ENCODE measurements at regions not wholly inside any gene's neighbourhood (a gene's known extent, or its start where the extent isn't known, plus 50 kb on each side); places are given as distances from the start of the nearest gene placed in this dataset.
A peak's percentile ranks its signal among the peaks of the same experiment; 100 is the strongest.

DNA sequence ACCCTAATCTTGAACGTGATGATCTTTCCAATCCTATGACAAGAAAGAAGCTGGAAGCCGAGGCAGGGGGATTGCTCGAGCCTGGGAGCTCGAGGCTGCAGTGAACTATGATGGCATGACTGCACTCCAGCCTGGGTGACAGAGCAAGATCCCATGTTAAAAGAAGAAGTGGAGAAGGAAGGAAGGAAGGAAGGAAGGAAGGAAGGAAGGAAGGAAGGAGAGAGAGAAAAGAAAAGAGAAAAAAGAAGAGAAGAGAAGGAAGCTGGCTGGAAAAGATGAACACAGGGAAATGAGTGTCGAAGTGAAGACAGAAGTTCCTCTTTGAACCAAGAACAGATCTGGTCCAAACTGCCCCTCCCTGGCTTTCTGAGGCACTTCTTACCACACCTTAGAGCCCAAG lies 100.5 kb upstream of the PRNP start:
- H3K4me3 Mint-ChIP-seq, result no peak overlapping the region
- H3K9me3 Mint-ChIP-seq, result no peaks in the 10 kb centered on the region
- intact Hi-C loops (cut with micrococcal nuclease), result no loop called here
- no peaks in the 10 kb centered on the region for H3K4me1 Mint-ChIP-seq
- no peaks in the 10 kb centered on the region for H3K36me3 Mint-ChIP-seq (ENCODE audit: low read depth)
- DNase-seq, result no peak
- peaks cover 16% of the 10 kb centered on the region for H3K27me3 Mint-ChIP-seq
- H3K27ac Mint-ChIP-seq, result no peak overlapping the region

DNA sequence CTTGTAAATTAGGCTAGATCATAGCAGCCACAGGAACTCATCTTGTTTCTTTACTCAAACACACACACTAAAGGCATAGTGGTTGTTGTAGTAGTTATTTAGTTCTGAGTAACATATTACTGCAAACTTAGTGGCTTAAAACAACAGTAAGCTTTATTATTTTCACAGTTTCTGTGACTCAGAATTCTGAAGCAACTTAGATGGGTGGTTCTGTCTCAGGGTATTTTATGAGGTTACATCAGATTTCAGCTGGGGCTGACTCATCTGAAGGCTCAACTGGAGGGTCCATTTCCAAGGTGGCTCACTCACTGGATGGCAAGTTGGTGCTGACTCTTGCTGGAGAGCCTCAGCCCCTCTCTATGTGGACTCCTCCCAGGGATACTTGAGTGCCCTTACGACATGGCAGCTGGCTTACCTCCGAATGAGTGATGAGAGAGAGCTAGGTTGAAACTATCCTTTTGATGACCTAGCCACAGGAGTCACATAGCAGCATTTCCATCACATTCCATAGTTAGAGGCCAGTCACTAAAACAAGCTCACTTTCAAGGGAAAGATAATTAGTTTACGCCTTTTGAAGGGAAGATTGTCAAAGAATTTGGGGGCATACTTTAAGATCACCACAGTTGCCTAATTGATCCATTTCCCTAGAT lies 101.0 kb upstream of the PRNP start:
- Mint-ChIP-seq H3K9me3 (no peaks in the 10 kb centered on the region), H3K36me3 (ENCODE audit: low read depth) (no peaks in the 10 kb centered on the region), H3K27ac (no peak overlapping the region), H3K4me1 (no peaks in the 10 kb centered on the region), H3K4me3 (no peak overlapping the region), H3K27me3 (peaks cover 15% of the 10 kb centered on the region)
- intact Hi-C loops (cut with micrococcal nuclease), result no loop called here
- DNase-seq, result no peak

DNA sequence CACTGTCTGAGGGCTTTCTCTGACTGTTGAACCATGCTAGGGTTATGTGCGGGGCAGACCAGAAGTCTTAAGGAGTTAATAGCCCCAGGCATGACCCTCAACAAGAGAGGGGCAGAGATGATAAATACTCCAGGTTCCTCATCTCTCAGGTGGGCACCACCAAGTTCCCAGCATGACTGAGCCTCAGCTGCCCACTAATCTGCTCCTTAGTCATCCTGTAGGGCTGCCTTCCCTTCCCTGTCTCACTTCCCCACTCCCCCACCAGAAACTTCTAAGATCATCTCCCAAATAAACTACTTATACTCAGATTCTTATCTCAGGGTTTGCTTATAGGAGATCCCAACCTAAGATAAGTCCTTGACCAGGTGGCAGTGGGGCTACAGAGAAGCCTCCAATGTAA lies 101.7 kb upstream of the PRNP start:
- intact Hi-C loops (cut with micrococcal nuclease), result no loop called here
- H3K4me3 Mint-ChIP-seq, result no peak overlapping the region
- no peak for DNase-seq
- peaks cover 18% of the 10 kb centered on the region for H3K27me3 Mint-ChIP-seq
- H3K27ac Mint-ChIP-seq, result no peak overlapping the region
- no peaks in the 10 kb centered on the region for H3K9me3 Mint-ChIP-seq
- no peaks in the 10 kb centered on the region for H3K4me1 Mint-ChIP-seq
- no peaks in the 10 kb centered on the region for H3K36me3 Mint-ChIP-seq (ENCODE audit: low read depth)

DNA sequence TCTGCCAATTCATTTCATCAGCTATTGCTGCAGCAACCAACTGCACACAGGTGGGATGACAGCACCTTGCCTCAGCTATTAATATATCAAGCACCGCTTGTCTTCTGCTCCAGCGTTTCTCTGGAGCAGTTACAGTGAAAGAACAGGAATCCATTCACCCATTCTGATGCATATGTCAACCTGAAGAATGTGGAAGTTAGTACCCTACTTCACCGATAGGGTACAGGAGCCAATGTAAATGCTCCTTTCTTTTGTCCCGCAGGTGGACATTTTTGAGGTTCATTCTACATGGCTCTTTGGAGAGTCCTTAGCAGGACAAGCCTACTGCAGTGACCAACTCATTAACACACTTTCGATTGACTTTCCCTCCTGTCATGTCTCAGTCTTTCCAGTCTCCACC lies 104.4 kb upstream of the PRNP start:
- Mint-ChIP-seq H3K27ac (no peak overlapping the region), H3K4me3 (no peak overlapping the region), H3K27me3 (peaks cover 36% of the 10 kb centered on the region), H3K4me1 (no peaks in the 10 kb centered on the region), H3K36me3 (ENCODE audit: low read depth) (no peaks in the 10 kb centered on the region), H3K9me3 (no peaks in the 10 kb centered on the region)
- no peak for DNase-seq
- intact Hi-C loops (cut with micrococcal nuclease), result no loop called here

DNA sequence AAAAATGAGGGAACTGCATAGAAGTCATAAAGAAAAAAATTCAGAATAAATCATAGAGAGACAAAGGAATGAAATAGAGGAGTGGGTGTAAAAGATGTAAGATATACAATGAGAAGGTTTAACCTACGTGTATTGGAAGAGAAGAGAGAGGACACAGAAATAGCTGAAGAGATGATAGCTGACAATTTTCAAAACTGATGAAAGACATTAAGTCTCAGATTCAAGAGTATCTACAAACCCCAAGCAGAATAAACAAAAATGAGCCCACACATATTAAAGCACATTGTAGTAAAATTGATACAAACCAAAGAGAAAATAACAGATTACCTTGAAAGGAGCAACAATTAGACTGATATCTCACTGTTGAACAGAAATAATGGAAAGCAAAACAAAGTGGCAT lies 107.9 kb upstream of the PRNP start:
- no peaks in the 10 kb centered on the region for H3K36me3 Mint-ChIP-seq (ENCODE audit: low read depth)
- H3K4me3 Mint-ChIP-seq, result no peak overlapping the region
- peaks cover 1% of the 10 kb centered on the region for H3K4me1 Mint-ChIP-seq
- H3K9me3 Mint-ChIP-seq, result no peaks in the 10 kb centered on the region
- no peak for DNase-seq
- no peak overlapping the region for H3K27ac Mint-ChIP-seq
- intact Hi-C loops (cut with micrococcal nuclease), result no loop called here
- H3K27me3 Mint-ChIP-seq, result peaks cover 42% of the 10 kb centered on the region

DNA sequence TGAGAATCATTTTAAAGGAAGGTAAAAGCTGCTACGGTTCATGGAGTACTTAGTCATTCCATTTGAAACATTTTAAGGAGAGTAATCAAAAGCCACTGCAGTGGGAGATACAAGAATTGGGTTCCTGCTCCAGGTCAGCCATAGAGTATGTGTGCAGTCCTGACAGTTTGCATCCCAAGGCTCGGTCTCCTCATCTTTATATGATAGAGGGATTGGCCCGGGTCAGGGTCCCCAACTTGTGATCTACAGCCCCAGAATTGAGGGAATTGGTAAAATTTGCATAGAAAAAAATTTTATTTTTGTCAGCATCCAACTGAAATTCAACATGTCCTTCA lies 111.9 kb upstream of the PRNP start:
- Mint-ChIP-seq H3K9me3 (no peaks in the 10 kb centered on the region), H3K4me1 (peaks cover 1% of the 10 kb centered on the region), H3K27me3 (peaks cover 37% of the 10 kb centered on the region), H3K36me3 (ENCODE audit: low read depth) (no peaks in the 10 kb centered on the region), H3K4me3 (no peak overlapping the region), H3K27ac (no peak overlapping the region)
- intact Hi-C loops (cut with micrococcal nuclease), result no loop called here
- peak; percentile 43 for DNase-seq

DNA sequence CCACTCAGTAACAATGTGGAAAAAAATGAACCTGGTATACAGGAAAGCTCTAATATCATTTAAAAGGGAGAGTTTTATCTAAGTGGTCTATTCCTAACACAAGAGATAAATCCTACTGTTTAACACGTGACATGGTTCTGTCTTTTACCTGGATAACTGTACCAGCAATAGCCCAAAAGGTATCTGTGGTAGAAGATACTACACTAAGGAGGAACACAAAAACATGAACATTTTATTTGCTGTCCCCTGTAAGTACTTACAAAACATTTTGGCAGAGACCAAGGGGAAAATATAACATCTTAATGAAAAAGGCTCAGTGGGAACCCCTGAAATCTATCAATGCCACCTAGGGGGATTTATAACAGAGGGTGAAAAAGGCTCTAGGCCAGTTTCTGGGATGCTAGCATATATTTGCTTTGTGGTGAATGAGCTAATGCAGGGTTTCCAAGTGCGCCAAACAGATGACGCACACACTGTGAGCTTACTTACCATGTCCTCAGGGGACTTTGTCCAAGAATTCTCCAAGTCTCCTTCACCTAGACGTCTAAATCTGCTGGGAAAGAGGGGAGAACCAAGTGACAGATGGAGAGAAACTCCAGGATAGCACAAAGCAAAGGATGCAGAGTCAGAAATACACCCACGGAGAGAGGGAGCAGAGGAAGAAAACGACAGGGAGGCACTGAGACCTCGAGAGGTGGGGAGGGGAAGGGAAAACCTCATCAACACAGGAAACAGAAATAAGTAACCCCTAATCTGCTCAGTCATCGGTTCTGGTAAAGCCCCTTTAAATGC lies 112.5 kb upstream of the PRNP start:
- H3K27me3 Mint-ChIP-seq, result peaks cover 35% of the 10 kb centered on the region
- H3K4me1 Mint-ChIP-seq, result peaks cover 1% of the 10 kb centered on the region
- H3K27ac Mint-ChIP-seq, result no peak overlapping the region
- no peaks in the 10 kb centered on the region for H3K9me3 Mint-ChIP-seq
- H3K36me3 Mint-ChIP-seq (ENCODE audit: low read depth), result no peaks in the 10 kb centered on the region
- DNase-seq, result peak; percentile 44
- intact Hi-C loops (cut with micrococcal nuclease), result no loop called here
- no peak overlapping the region for H3K4me3 Mint-ChIP-seq

DNA sequence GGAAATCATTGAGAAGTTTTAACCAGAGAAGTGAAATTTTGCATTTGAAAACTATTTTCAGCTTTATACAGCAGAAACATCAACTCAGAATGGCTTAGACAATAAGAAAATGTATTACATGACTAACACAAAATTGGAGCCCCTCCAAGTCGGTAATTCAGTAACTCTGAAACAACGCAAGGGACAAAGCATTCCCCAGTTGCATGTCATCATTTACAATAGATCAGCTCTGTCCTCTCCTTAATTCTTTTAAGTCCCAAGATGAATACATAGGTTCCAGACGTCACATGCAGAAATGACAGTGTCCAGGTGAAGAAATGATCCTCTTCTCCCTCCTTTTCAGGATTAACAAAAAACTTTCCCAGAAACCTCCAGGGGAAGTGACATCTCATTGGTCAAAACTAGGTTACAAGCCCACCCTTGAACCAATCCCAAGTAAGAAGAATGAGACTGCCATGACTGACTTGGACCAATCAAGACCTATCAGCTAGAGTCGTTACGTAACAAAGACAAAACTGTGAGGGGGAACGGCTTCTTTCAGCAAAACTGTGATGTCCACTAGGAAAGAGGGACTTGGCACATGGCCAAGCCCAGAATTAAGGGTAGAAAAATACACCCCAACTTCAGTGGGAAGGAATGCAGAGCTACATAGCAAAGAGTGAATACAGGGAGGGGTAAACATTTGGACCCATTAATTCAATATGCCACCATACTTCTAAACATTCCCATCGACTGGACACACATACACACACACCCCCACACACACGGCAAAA lies 114.3 kb upstream of the PRNP start:
- Mint-ChIP-seq H3K4me3 (no peak overlapping the region), H3K27me3 (peaks cover 18% of the 10 kb centered on the region), H3K36me3 (ENCODE audit: low read depth) (no peaks in the 10 kb centered on the region), H3K27ac (no peak overlapping the region), H3K4me1 (peaks cover 1% of the 10 kb centered on the region), H3K9me3 (no peaks in the 10 kb centered on the region)
- intact Hi-C loops (cut with micrococcal nuclease), result no loop called here
- DNase-seq, result no peak

DNA sequence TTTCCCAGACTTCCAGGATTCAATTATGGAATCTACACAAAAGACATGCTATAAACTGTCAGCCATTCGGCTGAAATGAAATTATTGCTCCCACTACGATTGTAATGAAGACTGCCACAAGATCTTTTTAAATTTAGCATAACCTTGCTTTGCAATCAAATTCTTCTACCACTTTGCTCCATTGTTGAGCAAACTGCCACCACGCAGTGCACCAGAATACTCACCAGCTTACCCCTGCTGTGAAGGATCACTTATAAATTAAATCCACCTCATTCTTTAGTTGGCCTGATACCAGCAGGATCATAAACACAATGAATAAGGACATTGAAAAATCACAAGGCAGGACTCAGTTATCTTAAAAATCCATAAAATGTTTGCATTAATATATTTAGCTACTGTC lies 116.4 kb upstream of the PRNP start:
- intact Hi-C loops (cut with micrococcal nuclease), result no loop called here
- Mint-ChIP-seq H3K4me3 (no peak overlapping the region), H3K27me3 (peaks cover 12% of the 10 kb centered on the region), H3K9me3 (no peaks in the 10 kb centered on the region), H3K27ac (no peak overlapping the region), H3K4me1 (peaks cover 1% of the 10 kb centered on the region), H3K36me3 (ENCODE audit: low read depth) (no peaks in the 10 kb centered on the region)
- no peak for DNase-seq

DNA sequence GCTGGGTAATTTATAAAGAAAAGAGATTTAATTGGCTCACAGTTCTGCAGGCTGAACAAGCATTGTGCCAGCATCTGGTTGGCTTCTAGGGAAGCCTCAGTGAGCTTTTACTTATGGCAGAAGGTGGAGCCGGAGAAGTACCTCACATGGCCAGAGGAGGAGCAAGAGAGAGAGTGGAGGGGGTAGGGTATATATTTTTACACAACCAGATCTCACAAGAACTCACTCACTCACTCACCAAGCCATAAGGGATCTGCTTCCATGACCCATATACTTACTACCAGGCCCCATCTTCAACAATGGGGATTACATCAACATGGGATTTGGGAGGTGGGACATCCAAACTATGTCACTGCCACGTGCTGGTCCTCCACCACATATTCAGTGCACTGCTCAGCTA lies 117.2 kb upstream of the PRNP start:
- peaks cover 17% of the 10 kb centered on the region for H3K27me3 Mint-ChIP-seq
- H3K27ac Mint-ChIP-seq, result no peak overlapping the region
- intact Hi-C loops (cut with micrococcal nuclease), result no loop called here
- DNase-seq, result peak; percentile 52
- no peaks in the 10 kb centered on the region for H3K36me3 Mint-ChIP-seq (ENCODE audit: low read depth)
- peaks cover 4% of the 10 kb centered on the region for H3K9me3 Mint-ChIP-seq
- no peak overlapping the region for H3K4me3 Mint-ChIP-seq
- H3K4me1 Mint-ChIP-seq, result peaks cover 1% of the 10 kb centered on the region

DNA sequence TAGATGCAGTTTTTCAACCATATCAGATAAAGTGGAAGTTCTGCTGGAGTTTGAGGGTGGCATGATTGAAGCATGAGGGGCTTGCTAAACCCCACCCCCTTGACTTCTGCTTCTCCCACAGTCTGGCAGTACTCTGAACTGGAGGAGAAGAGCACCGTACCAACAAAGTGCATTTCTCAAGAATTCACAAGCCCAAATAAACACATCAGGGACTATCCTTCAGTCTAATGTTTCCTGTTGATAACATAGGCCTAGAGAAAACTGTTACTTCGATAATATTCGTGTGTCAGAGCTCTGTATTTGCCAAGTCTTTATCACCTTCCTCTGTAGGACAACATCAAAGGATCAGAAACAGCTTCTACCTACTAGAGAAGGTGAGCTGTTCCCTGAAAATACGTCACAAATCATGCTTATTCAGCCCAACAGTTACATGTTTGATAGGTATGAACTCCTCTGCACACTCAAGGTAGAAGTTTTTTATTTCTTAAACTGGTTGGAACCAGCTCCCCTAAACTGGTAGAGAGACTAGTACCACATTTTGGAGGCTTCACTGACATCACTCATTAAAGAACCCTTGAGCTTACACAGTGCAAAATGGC lies 117.8 kb upstream of the PRNP start:
- H3K36me3 Mint-ChIP-seq (ENCODE audit: low read depth), result no peaks in the 10 kb centered on the region
- H3K27ac Mint-ChIP-seq, result no peak overlapping the region
- H3K4me1 Mint-ChIP-seq, result no peaks in the 10 kb centered on the region
- peaks cover 8% of the 10 kb centered on the region for H3K9me3 Mint-ChIP-seq
- intact Hi-C loops (cut with micrococcal nuclease), result no loop called here
- no peak for DNase-seq
- peaks cover 19% of the 10 kb centered on the region for H3K27me3 Mint-ChIP-seq
- no peak overlapping the region for H3K4me3 Mint-ChIP-seq

DNA sequence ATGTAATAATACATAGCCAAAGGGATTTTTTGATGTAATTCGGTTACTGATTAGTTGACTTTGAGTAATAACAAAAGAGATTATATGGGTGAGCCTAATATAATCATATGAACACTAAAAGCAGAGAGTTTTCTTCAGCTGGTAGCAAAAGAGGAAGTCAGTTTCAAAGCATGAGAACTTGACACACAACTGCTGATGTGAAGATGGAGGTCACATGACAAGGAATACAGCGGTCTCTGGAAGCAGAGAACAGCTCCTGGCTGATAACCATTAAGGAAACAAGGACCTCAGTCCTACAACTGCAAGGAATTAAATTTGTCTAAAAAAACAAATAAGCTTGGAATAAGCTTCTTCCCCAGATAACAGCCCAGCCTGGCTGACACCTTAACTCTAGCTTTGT lies 119.1 kb upstream of the PRNP start:
- Mint-ChIP-seq H3K9me3 (peaks cover 8% of the 10 kb centered on the region), H3K27me3 (peaks cover 18% of the 10 kb centered on the region), H3K4me1 (no peaks in the 10 kb centered on the region), H3K4me3 (no peak overlapping the region), H3K36me3 (ENCODE audit: low read depth) (no peaks in the 10 kb centered on the region), H3K27ac (no peak overlapping the region)
- intact Hi-C loops (cut with micrococcal nuclease), result no loop called here
- no peak for DNase-seq

DNA sequence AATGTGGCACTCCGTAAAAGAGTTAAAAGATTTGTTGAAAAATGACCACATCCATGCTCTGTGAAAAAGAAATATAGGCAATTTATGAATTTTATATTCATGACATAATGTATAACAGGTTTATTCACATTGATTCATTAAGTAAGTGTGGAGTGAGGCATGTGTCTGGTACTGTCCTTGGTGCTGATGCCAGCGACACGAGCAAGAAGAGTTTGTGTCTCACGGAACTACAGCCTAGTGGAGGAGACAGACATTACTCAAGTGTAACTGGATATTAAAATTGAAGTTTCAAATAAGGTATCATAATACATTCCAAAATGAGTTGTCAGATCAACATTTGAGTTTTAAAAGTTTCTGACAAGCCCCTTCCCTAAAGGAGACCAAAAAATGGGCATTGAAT lies 122.7 kb upstream of the PRNP start:
- Mint-ChIP-seq H3K36me3 (ENCODE audit: low read depth) (no peaks in the 10 kb centered on the region), H3K27me3 (peaks cover 27% of the 10 kb centered on the region), H3K4me3 (no peak overlapping the region), H3K9me3 (peaks cover 8% of the 10 kb centered on the region), H3K27ac (no peak overlapping the region), H3K4me1 (no peaks in the 10 kb centered on the region)
- intact Hi-C loops (cut with micrococcal nuclease), result no loop called here
- DNase-seq, result peak; percentile 69

DNA sequence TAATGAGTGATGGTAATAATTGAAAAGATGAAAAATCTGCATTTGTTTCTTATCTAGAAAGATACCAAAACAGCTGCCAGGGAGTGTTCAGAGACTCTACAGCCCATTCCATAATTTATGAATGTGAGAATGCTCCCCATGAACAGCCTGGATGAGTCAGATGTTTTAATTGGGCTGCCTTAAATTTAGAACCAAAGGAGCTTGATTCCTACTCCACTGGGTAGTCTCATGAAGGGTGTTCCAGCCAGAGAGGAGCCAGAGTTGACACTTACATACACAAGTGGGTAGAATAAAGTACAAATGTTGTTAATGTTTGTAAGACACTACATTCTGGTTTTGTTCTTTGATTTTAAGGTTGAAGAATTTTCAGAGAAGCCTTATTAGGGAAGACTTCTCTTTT lies 123.2 kb upstream of the PRNP start:
- no peak overlapping the region for H3K27ac Mint-ChIP-seq
- H3K27me3 Mint-ChIP-seq, result peaks cover 31% of the 10 kb centered on the region
- H3K4me3 Mint-ChIP-seq, result no peak overlapping the region
- no peaks in the 10 kb centered on the region for H3K36me3 Mint-ChIP-seq (ENCODE audit: low read depth)
- intact Hi-C loops (cut with micrococcal nuclease), result no loop called here
- no peak for DNase-seq
- no peaks in the 10 kb centered on the region for H3K4me1 Mint-ChIP-seq
- H3K9me3 Mint-ChIP-seq, result peaks cover 8% of the 10 kb centered on the region

Measured in activated CD4-positive, alpha-beta T cell treated with anti-CD3 and anti-CD28 coated beads, Interleukin-2, amount 10 ng/mL, durations not matched to agents 24 days and 14 days (primary cell).